CD4-positive, alpha-beta T cell (primary cell): ENCODE measurements at regions not wholly inside any gene's neighbourhood (a gene's known extent, or its start where the extent isn't known, plus 50 kb on each side); places are given as distances from the start of the nearest gene placed in this dataset.

Source experiments
- ATAC-seq: fragments of 200-7000 bp; cut with Tn5 transposase; one replicate; pipeline ENCODE4 v1.10.0; 2022; ENCODE audit warnings: mild to moderate bottlenecking; ENCODE audit not compliant: poor library complexity
- CTCF ChIA-PET: fragments of 350-600 bp; sonication (Branson Sonifier 250); formaldehyde crosslinking; loops from one replicate; lab custom pipeline; 2021; ENCODE audit warnings: antibody characterized with exemption, inconsistent platforms; lab: Charles Lee
- POLR2A ChIA-PET: fragments of 350-600 bp; sonication (Branson Sonifier 250); formaldehyde crosslinking; loops from one replicate; lab custom pipeline; 2021; ENCODE audit warnings: antibody characterized with exemption, inconsistent platforms; lab: Charles Lee
- DNase-seq, 14 experiments: peaks; one replicate each; pipeline ENCODE4 v3.0.0-alpha.2; 2013 to 2020; ENCODE audit warnings: mixed read lengths in 2 of 14
- H3K27ac ChIP-seq, 2 donors: one replicate each; pipeline versions ENCODE4 v1.5.1 to v1.7.0; 2013; ENCODE audit warnings: low read length in 2 of 2, low read depth in 1 of 2, mild to moderate bottlenecking in 1 of 2
- H3K27me3 ChIP-seq, 2 experiments: 1 replicate in 1 of 2; 2 replicates in 1 of 2; pipeline versions ENCODE4 v1.6.1 to v1.7.0; 2013; ENCODE audit warnings: low read length in 2 of 2, control low read depth in 1 of 2, mild to moderate bottlenecking in 1 of 2, moderate library complexity in 1 of 2; ENCODE audit not compliant: insufficient read depth in 2 of 2, control insufficient read depth in 1 of 2
- H3K36me3 ChIP-seq: one replicate; pipeline ENCODE4 v1.6.1; 2013; ENCODE audit warnings: low read length, control low read depth; ENCODE audit not compliant: insufficient read depth
- H3K4me1 ChIP-seq: one replicate; pipeline ENCODE4 v1.6.1; 2013; ENCODE audit warnings: low read length, control low read depth; ENCODE audit not compliant: insufficient read depth
- H3K4me3 ChIP-seq: one replicate; pipeline ENCODE4 v1.5.1; 2013; ENCODE audit warnings: mild to moderate bottlenecking, low read length, moderate library complexity
- H3K9me3 ChIP-seq, 2 experiments: 1 replicate in 1 of 2; 2 replicates in 1 of 2; pipeline versions ENCODE4 v1.6.1 to v1.7.0; 2013; ENCODE audit warnings: low read length in 2 of 2, mild to moderate bottlenecking in 2 of 2, control low read depth in 1 of 2, moderate library complexity in 1 of 2; ENCODE audit not compliant: control insufficient read depth in 1 of 2, insufficient read depth in 1 of 2
- H3K27ac Mint-ChIP-seq: one replicate; pipeline ENCODE4 v1.8.0; 2020; ENCODE audit warnings: mixed read lengths
- H3K27me3 Mint-ChIP-seq: one replicate; pipeline ENCODE4 v1.8.0; 2021; ENCODE audit warnings: mixed read lengths
- H3K36me3 Mint-ChIP-seq: one replicate; pipeline ENCODE4 v1.8.0; 2021; ENCODE audit warnings: low read depth, mixed read lengths
- H3K4me1 Mint-ChIP-seq: one replicate; pipeline ENCODE4 v1.8.0; 2021; ENCODE audit warnings: low read depth, mixed read lengths
- H3K4me3 Mint-ChIP-seq: one replicate; pipeline ENCODE4 v1.8.0; 2020; ENCODE audit warnings: mild to moderate bottlenecking, mixed read lengths
- H3K9me3 Mint-ChIP-seq: one replicate; pipeline ENCODE4 v1.8.0; 2020; ENCODE audit warnings: mixed read lengths
- CTCF ChIP-seq: fragments of 200-600 bp; IDR thresholded peaks from one replicate; pipeline ENCODE4 v1.8.0; 2022; ENCODE audit warnings: antibody characterized with exemption, mild to moderate bottlenecking
- intact Hi-C, 2 experiments: fragments of 100-400 bp; cut with DNase I in 1 of 2; cut with micrococcal nuclease in 1 of 2; formaldehyde crosslinking; loops; one replicate each; pipeline versions ENCODE4 v1.15.1 to v1.9.0; 2023 to 2025; cut with DNase I, micrococcal nuclease

DNA sequence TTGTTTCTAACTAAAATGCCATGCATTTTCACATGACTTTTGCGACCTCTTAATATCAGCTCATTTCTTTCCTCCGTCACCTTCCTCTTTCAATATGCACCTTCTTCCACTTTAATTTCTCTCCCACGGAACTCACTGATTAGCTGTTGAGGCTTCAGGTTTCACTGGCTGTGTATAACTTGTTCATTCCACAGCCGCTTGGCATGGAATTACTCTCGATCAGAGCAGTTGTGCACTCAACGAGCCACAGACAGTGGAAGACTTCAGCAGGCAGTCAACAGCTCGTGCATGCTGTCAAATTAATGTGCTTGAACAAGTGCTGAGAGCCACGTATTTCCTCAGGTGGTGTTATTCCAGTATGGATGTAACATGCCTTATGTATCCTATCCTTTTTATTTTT lies 491.2 kb upstream of the DDX18 start:
- CTCF ChIA-PET = no interaction called here

GRCh38 chr2:117330641-117331040 lies 483.9 kb upstream of the DDX18 start:
- Histone ChIP-seq H3K4me1 (no peaks in the 10 kb centered on the region), H3K27ac (no peak overlapping the region), H3K36me3 (no peaks in the 10 kb centered on the region), H3K4me3 (no peak overlapping the region), H3K9me3 (no peaks in the 10 kb centered on the region), H3K27me3 (no peaks in the 10 kb centered on the region)
- Mint-ChIP-seq H3K27ac (no peak overlapping the region), H3K27me3 (no peaks in the 10 kb centered on the region), H3K9me3 (peaks cover under 1% of the 10 kb centered on the region), H3K36me3 (no peaks in the 10 kb centered on the region), H3K4me3 (no peak overlapping the region), H3K4me1 (no peaks in the 10 kb centered on the region)
- ChIA-PET POLR2A (no interaction called here), CTCF (interaction anchor here (0.7 kb wide), 1 partner anchor 176 kb away, joined by 3 read pairs; no protein-coding TSS in a partner anchor)
- intact Hi-C loops = no loop called here
- DNase-seq = no peak
- TF ChIP-seq CTCF = no peak
- ATAC-seq = no peak

More for the DNA sequence above, 491.2 kb upstream of the DDX18 start:
- no peak overlapping the region for H3K4me3 ChIP-seq
- no peaks in the 10 kb centered on the region for H3K4me1 ChIP-seq
- intact Hi-C loops = no loop called here
- no peak for TF ChIP-seq CTCF
- no peak overlapping the region for H3K4me3 Mint-ChIP-seq
- no peak overlapping the region for H3K27ac ChIP-seq
- no peaks in the 10 kb centered on the region for H3K27me3 ChIP-seq
- POLR2A ChIA-PET = no interaction called here
- H3K27me3 Mint-ChIP-seq = no peaks in the 10 kb centered on the region
- no peak for DNase-seq
- H3K36me3 Mint-ChIP-seq = no peaks in the 10 kb centered on the region
- no peaks in the 10 kb centered on the region for H3K4me1 Mint-ChIP-seq
- no peak for ATAC-seq
- H3K36me3 ChIP-seq = no peaks in the 10 kb centered on the region
- peaks cover 4% of the 10 kb centered on the region for H3K9me3 Mint-ChIP-seq
- no peaks in the 10 kb centered on the region for H3K9me3 ChIP-seq
- no peak overlapping the region for H3K27ac Mint-ChIP-seq

DNA sequence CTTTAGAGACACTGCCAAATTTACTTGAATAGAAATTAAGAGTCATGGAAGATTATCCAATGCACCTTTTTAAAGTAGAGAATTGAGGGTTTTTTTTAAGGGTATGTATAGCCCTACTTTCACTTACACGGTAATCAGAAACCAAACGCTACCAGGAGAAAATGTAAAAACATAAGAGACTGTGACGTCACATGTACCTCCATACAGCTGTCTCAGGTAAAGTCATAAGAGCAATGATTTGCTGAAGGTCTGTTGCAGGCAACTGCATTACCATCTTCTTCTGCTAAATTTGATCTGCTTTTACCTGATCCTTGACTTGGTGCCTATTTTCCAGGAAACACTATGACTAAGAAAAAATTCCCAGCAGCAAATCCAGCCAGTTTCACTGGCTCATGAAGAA lies 478.5 kb upstream of the DDX18 start:
- H3K27me3 ChIP-seq = no peaks in the 10 kb centered on the region
- Mint-ChIP-seq H3K9me3 (peaks cover 10% of the 10 kb centered on the region), H3K36me3 (no peaks in the 10 kb centered on the region), H3K27me3 (no peaks in the 10 kb centered on the region), H3K27ac (no peak overlapping the region), H3K4me1 (no peaks in the 10 kb centered on the region), H3K4me3 (no peak overlapping the region)
- DNase-seq (no peak), ATAC-seq (no peak)
- ChIA-PET POLR2A (no interaction called here), CTCF (no interaction called here)
- no peak for TF ChIP-seq CTCF
- no peaks in the 10 kb centered on the region for H3K36me3 ChIP-seq
- no peak overlapping the region for H3K4me3 ChIP-seq
- no peak overlapping the region for H3K27ac ChIP-seq
- intact Hi-C loops = no loop called here
- peaks cover 0 to 8% of the 10 kb centered on the region in 2 experiments for H3K9me3 ChIP-seq
- no peaks in the 10 kb centered on the region for H3K4me1 ChIP-seq
